ENCODE measurements at regions not wholly inside any gene's neighbourhood (a gene's known extent, or its start where the extent isn't known, plus 50 kb on each side); places are given as distances from the start of the nearest gene placed in this dataset.

- no peak for TF ChIP-seq CTCF (IDR thresholded peaks at IDR 0.05)
- intact Hi-C loops (cut with micrococcal nuclease), result no loop called here
- H3K4me3 Mint-ChIP-seq, result no peak overlapping the region
- POLR2A ChIA-PET, result no interaction called here
- no peak for DNase-seq
- no peaks in the 10 kb centered on the region for H3K4me1 Mint-ChIP-seq (ENCODE audit: low read depth)
- no peak overlapping the region for H3K27ac Mint-ChIP-seq
- no peaks in the 10 kb centered on the region for H3K36me3 Mint-ChIP-seq (ENCODE audit: low read depth)
- ATAC-seq, result no peak
- CTCF ChIA-PET, result no interaction called here
- H3K9me3 Mint-ChIP-seq, result peaks cover 4% of the 10 kb centered on the region
- H3K27me3 Mint-ChIP-seq, result no peaks in the 10 kb centered on the region
Measured at GRCh38 chr10:130761788-130762301, 549.7 kb downstream of the TCERG1L start.

- ATAC-seq (no peak), DNase-seq (no peak)
- intact Hi-C loops (cut with micrococcal nuclease), result no loop called here
- Mint-ChIP-seq H3K4me3 (no peak overlapping the region), H3K27ac (no peak overlapping the region), H3K36me3 (ENCODE audit: low read depth) (no peaks in the 10 kb centered on the region), H3K27me3 (no peaks in the 10 kb centered on the region), H3K9me3 (peaks cover 4% of the 10 kb centered on the region), H3K4me1 (ENCODE audit: low read depth) (no peaks in the 10 kb centered on the region)
- ChIA-PET POLR2A (no interaction called here), CTCF (no interaction called here)
- TF ChIP-seq CTCF (IDR thresholded peaks at IDR 0.05), result no peak
Measured at GRCh38 chr10:130762491-130762890, 549.0 kb downstream of the TCERG1L start.

GRCh38 chr10:130763071-130763470 is 548.5 kb downstream of the TCERG1L start:
- Mint-ChIP-seq H3K27ac (no peak overlapping the region), H3K9me3 (peaks cover 5% of the 10 kb centered on the region), H3K4me1 (ENCODE audit: low read depth) (no peaks in the 10 kb centered on the region), H3K4me3 (no peak overlapping the region), H3K36me3 (ENCODE audit: low read depth) (no peaks in the 10 kb centered on the region), H3K27me3 (no peaks in the 10 kb centered on the region)
- ChIA-PET POLR2A (no interaction called here), CTCF (no interaction called here)
- no peak for TF ChIP-seq CTCF (IDR thresholded peaks at IDR 0.05)
- ATAC-seq, result no peak
- no peak for DNase-seq
- intact Hi-C loops (cut with micrococcal nuclease), result no loop called here

- ATAC-seq, result no peak
- no peak overlapping the region for H3K27ac Mint-ChIP-seq
Measured at GRCh38 chr10:130763491-130763890, 548.0 kb downstream of the TCERG1L start.

GRCh38 chr10:130764651-130765050 is 546.9 kb downstream of the TCERG1L start:
- ATAC-seq (no peak), DNase-seq (no peak)
- Mint-ChIP-seq H3K4me3 (no peak overlapping the region), H3K27me3 (no peaks in the 10 kb centered on the region), H3K4me1 (ENCODE audit: low read depth) (no peaks in the 10 kb centered on the region), H3K36me3 (ENCODE audit: low read depth) (no peaks in the 10 kb centered on the region), H3K27ac (no peak overlapping the region), H3K9me3 (peaks cover 9% of the 10 kb centered on the region)
- ChIA-PET POLR2A (no interaction called here), CTCF (no interaction called here)
- intact Hi-C loops (cut with micrococcal nuclease), result no loop called here
- no peak for TF ChIP-seq CTCF (IDR thresholded peaks at IDR 0.05)

More at GRCh38 chr10:130763491-130763890, 548.0 kb downstream of the TCERG1L start:
- H3K36me3 Mint-ChIP-seq (ENCODE audit: low read depth), result no peaks in the 10 kb centered on the region
- no peaks in the 10 kb centered on the region for H3K27me3 Mint-ChIP-seq
- H3K4me1 Mint-ChIP-seq (ENCODE audit: low read depth), result no peaks in the 10 kb centered on the region
- no peak overlapping the region for H3K4me3 Mint-ChIP-seq
- H3K9me3 Mint-ChIP-seq, result peaks cover 9% of the 10 kb centered on the region
- POLR2A ChIA-PET, result no interaction called here
- intact Hi-C loops (cut with micrococcal nuclease), result no loop called here
- TF ChIP-seq CTCF (IDR thresholded peaks at IDR 0.05), result no peak
- CTCF ChIA-PET, result no interaction called here
- no peak for DNase-seq

Measured in activated CD8-positive, alpha-beta T cell treated with anti-CD3 and anti-CD28 coated beads for 36 hours (primary cell).